B cell (primary cell): ENCODE measurements at regions not wholly inside any gene's neighbourhood (a gene's known extent, or its start where the extent isn't known, plus 50 kb on each side); places are given as distances from the start of the nearest gene placed in this dataset.

ENCODE experiments used
- ATAC-seq: fragments of 200-7000 bp; cut with Tn5 transposase; one replicate; pipeline ENCODE4 v1.10.0; 2021; ENCODE audit warnings: low read depth, mild to moderate bottlenecking, moderate number of reproducible peaks, moderate library complexity
- CTCF ChIA-PET: fragments of 350-600 bp; sonication (Branson Sonifier 250); formaldehyde crosslinking; loops from one replicate; lab custom pipeline; 2021; ENCODE audit warnings: antibody characterized with exemption, inconsistent platforms; lab: Charles Lee
- POLR2A ChIA-PET: fragments of 350-600 bp; sonication (Branson Sonifier 250); formaldehyde crosslinking; loops from one replicate; lab custom pipeline; 2021; ENCODE audit warnings: antibody characterized with exemption; lab: Charles Lee
- DNase-seq: peaks from one replicate; pipeline ENCODE4 v3.0.0; 2013
- H2AFZ ChIP-seq: 2 replicates; pipeline ENCODE4 v1.6.1; 2012; ENCODE audit warnings: mild to moderate bottlenecking, low read depth, low read length; ENCODE audit not compliant: insufficient read depth, poor library complexity, severe bottlenecking
- H3K27ac ChIP-seq, 2 donors: 1 replicate in 1 of 2; 2 replicates in 1 of 2; pipeline ENCODE4 v1.5.1; 2012 to 2013; ENCODE audit warnings: low read length in 2 of 2, mild to moderate bottlenecking in 2 of 2, moderate library complexity in 1 of 2
- H3K27me3 ChIP-seq, 4 experiments: fragments of 200-600 bp in 1 of 4; sonication (generic) in 1 of 4; replicated peaks in 1 of 4; 1 replicate in 2 of 4; 2 replicates in 2 of 4; pipeline versions ENCODE4 v1.6.1 to v1.7.0; 2013 to 2016; ENCODE audit warnings: low read length in 3 of 4, mild to moderate bottlenecking in 2 of 4, mixed read lengths in 1 of 4, moderate library complexity in 1 of 4; ENCODE audit not compliant: insufficient read depth in 4 of 4, control insufficient read depth in 3 of 4; ENCODE audit errors: control extremely low read depth in 1 of 4
- H3K36me3 ChIP-seq, 2 experiments: replicated peaks in 1 of 2; 1 replicate in 1 of 2; 2 replicates in 1 of 2; pipeline versions ENCODE4 v1.6.1 to v1.7.1; 2013; ENCODE audit warnings: low read length in 1 of 2; ENCODE audit not compliant: insufficient read depth in 2 of 2, control insufficient read depth in 1 of 2; ENCODE audit errors: control extremely low read depth in 1 of 2, extremely low read depth in 1 of 2
- H3K4me1 ChIP-seq, 2 donors: fragments of 200-600 bp in 1 of 2; sonication (generic) in 1 of 2; 1 replicate in 1 of 2; 2 replicates in 1 of 2; pipeline versions ENCODE4 v1.5.1 to v1.6.1; 2013 to 2017; ENCODE audit warnings: low read length in 2 of 2; ENCODE audit not compliant: control insufficient read depth in 2 of 2, insufficient read depth in 2 of 2
- H3K4me2 ChIP-seq: replicated peaks from 2 replicates; pipeline ENCODE3; 2012; ENCODE audit warnings: mild to moderate bottlenecking, low read depth, low read length; ENCODE audit not compliant: poor library complexity, severe bottlenecking
- H3K4me3 ChIP-seq, 5 experiments: fragments of 200-600 bp in 1 of 5; sonication (generic) in 1 of 5; 1 replicate in 3 of 5; 2 replicates in 2 of 5; pipeline versions ENCODE4 v1.5.1 to v1.7.0; 2011 to 2016; ENCODE audit warnings: low read length in 4 of 5, mild to moderate bottlenecking in 4 of 5, low read depth in 2 of 5, control low read depth in 1 of 5, moderate library complexity in 1 of 5; ENCODE audit not compliant: insufficient read depth in 1 of 5; ENCODE audit errors: control extremely low read depth in 1 of 5, extremely low read depth in 1 of 5
- H3K79me2 ChIP-seq: fragments of 200-600 bp; sonication (generic); one replicate; pipeline ENCODE4 v1.6.0; 2016; ENCODE audit warnings: low read length; ENCODE audit not compliant: control insufficient read depth, insufficient read depth
- H3K9ac ChIP-seq: fragments of 200-600 bp; sonication (generic); 2 replicates; pipeline ENCODE4 v1.6.1; 2017; ENCODE audit warnings: mild to moderate bottlenecking, low read length, moderate library complexity
- H3K9me3 ChIP-seq, 3 donors: one replicate each; pipeline versions ENCODE4 v1.6.1 to v1.7.1; 2013; ENCODE audit warnings: low read length in 2 of 3; ENCODE audit not compliant: control insufficient read depth in 2 of 3, insufficient read depth in 1 of 3; ENCODE audit errors: control extremely low read depth in 1 of 3
- H4K20me1 ChIP-seq: 2 replicates; pipeline ENCODE4 v1.6.0; 2012; ENCODE audit warnings: mild to moderate bottlenecking, low read length; ENCODE audit not compliant: insufficient read depth, control insufficient read depth, poor library complexity, severe bottlenecking
- H3K27ac Mint-ChIP-seq: one replicate; pipeline ENCODE4 v1.8.0; 2021; ENCODE audit warnings: mixed read lengths
- H3K27me3 Mint-ChIP-seq: one replicate; pipeline ENCODE4 v1.8.0; 2021; ENCODE audit warnings: mixed read lengths
- H3K4me1 Mint-ChIP-seq: one replicate; pipeline ENCODE4 v1.8.0; 2021; ENCODE audit warnings: mixed read lengths
- H3K4me3 Mint-ChIP-seq: one replicate; pipeline ENCODE4 v1.8.0; 2021; ENCODE audit warnings: mixed read lengths
- H3K9me3 Mint-ChIP-seq: one replicate; pipeline ENCODE4 v1.8.0; 2022; ENCODE audit warnings: mixed read lengths; ENCODE audit not compliant: insufficient read depth
- CTCF ChIP-seq: fragments of 200-600 bp; IDR thresholded peaks from one replicate; pipeline ENCODE4 v1.8.0; 2022; ENCODE audit warnings: antibody characterized with exemption, mild to moderate bottlenecking
- EZH2 ChIP-seq: IDR thresholded peaks from 2 replicates; pipeline ENCODE4 v1.6.1; 2012; ENCODE audit warnings: borderline replicate concordance, low read depth, mild to moderate bottlenecking, moderate library complexity, low read length; ENCODE audit not compliant: insufficient read depth, poor library complexity, severe bottlenecking
- WGBS: methylation state at CpG from one replicate; pipeline ENCODE4 v1.1.5; 2013; ENCODE audit warnings: missing lambda C conversion rate; ENCODE audit not compliant: insufficient coverage; 5-methylcytosine and 5-hydroxymethylcytosine counted together
- intact Hi-C: fragments of 100-400 bp; cut with micrococcal nuclease; formaldehyde crosslinking; loops from one replicate; pipeline ENCODE4 v1.10.0; 2022

- CTCF ChIA-PET: no interaction called here
- peaks cover 5% of the 10 kb centered on the region for H3K27me3 Mint-ChIP-seq
- POLR2A ChIA-PET: no interaction called here
- Histone ChIP-seq H3K79me2 (no peaks in the 10 kb centered on the region), H2AFZ (no peak overlapping the region), H3K9me3 (peaks cover 0 to 5% (median 0%) of the 10 kb centered on the region in 3 donors), H3K36me3 (no peaks in the 10 kb centered on the region), H3K9ac (no peak overlapping the region), H3K27me3 (no peaks in the 10 kb centered on the region), H3K4me1 (no peaks in the 10 kb centered on the region), H3K27ac (no peak overlapping the region), H3K4me2 (no peak overlapping the region), H3K4me3 (no peak overlapping the region), H4K20me1 (no peaks in the 10 kb centered on the region)
- H3K9me3 Mint-ChIP-seq: no peaks in the 10 kb centered on the region
- H3K27ac Mint-ChIP-seq: no peak overlapping the region
- no peak overlapping the region for H3K4me3 Mint-ChIP-seq
- ATAC-seq (no peak), DNase-seq (no peak)
- WGBS: 69% methylated on average over 7 of the region's 11 CpGs
- H3K4me1 Mint-ChIP-seq: no peaks in the 10 kb centered on the region
- TF ChIP-seq CTCF: no peak
- no peak for TF ChIP-seq EZH2
- intact Hi-C loops: no loop called here
These were observed 228.1 kb downstream of the DRD1 start for GRCh38 chr5:175215906-175216305.

GRCh38 chr5:175214152-175214551 is 229.8 kb downstream of the DRD1 start:
- no peaks in the 10 kb centered on the region for H3K4me1 Mint-ChIP-seq
- no peak overlapping the region for H3K4me3 Mint-ChIP-seq
- no peaks in the 10 kb centered on the region for H3K27me3 ChIP-seq
- no peak overlapping the region for H3K27ac Mint-ChIP-seq
- WGBS: no CpG with 5 or more reads among the region's 2 CpGs
- H3K36me3 ChIP-seq: no peaks in the 10 kb centered on the region
- no peak overlapping the region for H3K4me3 ChIP-seq
- no peaks in the 10 kb centered on the region for H3K9me3 Mint-ChIP-seq
- H3K27ac ChIP-seq: no peak overlapping the region
- ChIA-PET CTCF (no interaction called here), POLR2A (no interaction called here)
- no peak overlapping the region for H3K4me2 ChIP-seq
- H3K4me1 ChIP-seq: no peaks in the 10 kb centered on the region
- ATAC-seq (no peak), DNase-seq (no peak)
- intact Hi-C loops: no loop called here
- H3K9ac ChIP-seq: no peak overlapping the region
- no peak for TF ChIP-seq EZH2
- no peak for TF ChIP-seq CTCF
- H2AFZ ChIP-seq: no peak overlapping the region
- peaks cover 4% of the 10 kb centered on the region for H3K27me3 Mint-ChIP-seq
- no peaks in the 10 kb centered on the region for H3K79me2 ChIP-seq
- H4K20me1 ChIP-seq: no peaks in the 10 kb centered on the region
- H3K9me3 ChIP-seq: peaks cover 0 to 5% (median 0%) of the 10 kb centered on the region in 3 donors
